Stimulated activated memory B cell treated with anti-CD40 and anti-IgM and Interleukin-4, amounts not matched to agents 10 μg/mL and 1 μg/mL and 100 μg/mL, for 72 hours (primary cell): ENCODE measurements at regions not wholly inside any gene's neighbourhood (a gene's known extent, or its start where the extent isn't known, plus 50 kb on each side); places are given as distances from the start of the nearest gene placed in this dataset.
"Not testable (repeated sequence)": the region's sequence is repeated elsewhere in the genome, so short reads cannot be mapped to it uniquely, and the experiment has no call there.

Experiments
- ATAC-seq: fragments of 150-1000 bp; cut with Tn5 transposase; 2 replicates; pipeline ENCODE4 v1.10.0; 2021
- H3K27ac Mint-ChIP-seq: one replicate; pipeline ENCODE4 v1.8.0; 2022; ENCODE audit warnings: mild to moderate bottlenecking, mixed read lengths
- H3K27me3 Mint-ChIP-seq: one replicate; pipeline ENCODE4 v1.8.0; 2022; ENCODE audit warnings: mixed read lengths
- H3K36me3 Mint-ChIP-seq: one replicate; pipeline ENCODE4 v1.8.0; 2022; ENCODE audit warnings: mixed read lengths
- H3K4me1 Mint-ChIP-seq: one replicate; pipeline ENCODE4 v1.8.0; 2022; ENCODE audit warnings: mixed read lengths
- H3K4me3 Mint-ChIP-seq: one replicate; pipeline ENCODE4 v1.8.0; 2022; ENCODE audit warnings: mild to moderate bottlenecking, moderate library complexity, mixed read lengths
- H3K9me3 Mint-ChIP-seq: one replicate; pipeline ENCODE4 v1.8.0; 2022; ENCODE audit warnings: mixed read lengths

GRCh38 chr7:110454713-110455112, 636.2 kb upstream of the LRRN3 start:
- no peaks in the 10 kb centered on the region for H3K9me3 Mint-ChIP-seq
- no peak overlapping the region for H3K27ac Mint-ChIP-seq
- no peaks in the 10 kb centered on the region for H3K4me1 Mint-ChIP-seq

GRCh38 chr7:110461621-110462020, 629.3 kb upstream of the LRRN3 start:
- Mint-ChIP-seq H3K9me3 (no peaks in the 10 kb centered on the region), H3K27me3 (no peaks in the 10 kb centered on the region), H3K36me3 (no peaks in the 10 kb centered on the region), H3K4me3 (no peak overlapping the region), H3K27ac (no peak overlapping the region), H3K4me1 (no peaks in the 10 kb centered on the region)
- no peak for ATAC-seq

More at GRCh38 chr7:110454713-110455112, 636.2 kb upstream of the LRRN3 start:
- no peak overlapping the region for H3K4me3 Mint-ChIP-seq
- ATAC-seq, result no peak
- no peaks in the 10 kb centered on the region for H3K27me3 Mint-ChIP-seq
- no peaks in the 10 kb centered on the region for H3K36me3 Mint-ChIP-seq

- no peak for ATAC-seq
- no peaks in the 10 kb centered on the region for H3K27me3 Mint-ChIP-seq
- no peak overlapping the region for H3K4me3 Mint-ChIP-seq
- no peak overlapping the region for H3K27ac Mint-ChIP-seq
- no peaks in the 10 kb centered on the region for H3K36me3 Mint-ChIP-seq
- H3K4me1 Mint-ChIP-seq, result no peaks in the 10 kb centered on the region
- H3K9me3 Mint-ChIP-seq, result peaks cover 10% of the 10 kb centered on the region
These were observed 620.5 kb upstream of the LRRN3 start for GRCh38 chr7:110470420-110470819.

GRCh38 chr7:110472419-110472818, 618.5 kb upstream of the LRRN3 start:
- H3K9me3 Mint-ChIP-seq, result peaks cover 10% of the 10 kb centered on the region

GRCh38 chr7:110480964-110481363, 610.0 kb upstream of the LRRN3 start:
- H3K4me1 Mint-ChIP-seq, result no peaks in the 10 kb centered on the region
- peaks cover 20% of the 10 kb centered on the region for H3K9me3 Mint-ChIP-seq
- H3K27me3 Mint-ChIP-seq, result no peaks in the 10 kb centered on the region
- H3K36me3 Mint-ChIP-seq, result no peaks in the 10 kb centered on the region
- no peak overlapping the region for H3K27ac Mint-ChIP-seq
- ATAC-seq, result no peak
- no peak overlapping the region for H3K4me3 Mint-ChIP-seq

More at GRCh38 chr7:110472419-110472818, 618.5 kb upstream of the LRRN3 start:
- H3K4me3 Mint-ChIP-seq, H3K36me3 Mint-ChIP-seq, H3K27ac Mint-ChIP-seq, ATAC-seq, H3K27me3 Mint-ChIP-seq, H3K4me1 Mint-ChIP-seq: not testable (repeated sequence)

- Mint-ChIP-seq H3K36me3 (no peaks in the 10 kb centered on the region), H3K9me3 (peaks cover 20% of the 10 kb centered on the region), H3K27me3 (no peaks in the 10 kb centered on the region), H3K4me3 (no peak overlapping the region), H3K4me1 (no peaks in the 10 kb centered on the region), H3K27ac (no peak overlapping the region)
- no peak for ATAC-seq
These were observed 607.4 kb upstream of the LRRN3 start for GRCh38 chr7:110483553-110483952.

- Mint-ChIP-seq H3K27ac (no peak overlapping the region), H3K36me3 (no peaks in the 10 kb centered on the region), H3K9me3 (peaks cover 15% of the 10 kb centered on the region), H3K4me1 (no peaks in the 10 kb centered on the region), H3K27me3 (no peaks in the 10 kb centered on the region), H3K4me3 (no peak overlapping the region)
- ATAC-seq, result no peak
These were observed 606.6 kb upstream of the LRRN3 start for GRCh38 chr7:110484356-110484755.

GRCh38 chr7:110486549-110486948, 604.4 kb upstream of the LRRN3 start:
- no peaks in the 10 kb centered on the region for H3K27me3 Mint-ChIP-seq
- no peaks in the 10 kb centered on the region for H3K4me1 Mint-ChIP-seq
- no peak overlapping the region for H3K4me3 Mint-ChIP-seq
- H3K9me3 Mint-ChIP-seq, result peaks cover 11% of the 10 kb centered on the region
- no peak overlapping the region for H3K27ac Mint-ChIP-seq
- no peak for ATAC-seq
- no peaks in the 10 kb centered on the region for H3K36me3 Mint-ChIP-seq

GRCh38 chr7:110502888-110503465, 588.0 kb upstream of the LRRN3 start:
- ATAC-seq, result no peak
- H3K4me3 Mint-ChIP-seq, result no peak overlapping the region
- H3K36me3 Mint-ChIP-seq, result no peaks in the 10 kb centered on the region
- H3K27ac Mint-ChIP-seq, result no peak overlapping the region
- H3K4me1 Mint-ChIP-seq, result no peaks in the 10 kb centered on the region
- no peaks in the 10 kb centered on the region for H3K27me3 Mint-ChIP-seq
- H3K9me3 Mint-ChIP-seq, result no peaks in the 10 kb centered on the region

GRCh38 chr7:110507369-110507768, 583.6 kb upstream of the LRRN3 start:
- Mint-ChIP-seq H3K4me3 (no peak overlapping the region), H3K27me3 (no peaks in the 10 kb centered on the region), H3K36me3 (no peaks in the 10 kb centered on the region), H3K9me3 (no peaks in the 10 kb centered on the region), H3K27ac (no peak overlapping the region), H3K4me1 (no peaks in the 10 kb centered on the region)
- no peak for ATAC-seq

GRCh38 chr7:110507832-110508231, 583.1 kb upstream of the LRRN3 start:
- no peaks in the 10 kb centered on the region for H3K27me3 Mint-ChIP-seq
- no peaks in the 10 kb centered on the region for H3K4me1 Mint-ChIP-seq
- H3K4me3 Mint-ChIP-seq, result no peak overlapping the region
- ATAC-seq, result no peak
- no peaks in the 10 kb centered on the region for H3K36me3 Mint-ChIP-seq
- H3K9me3 Mint-ChIP-seq, result no peaks in the 10 kb centered on the region
- H3K27ac Mint-ChIP-seq, result no peak overlapping the region

GRCh38 chr7:110514975-110515551, 575.9 kb upstream of the LRRN3 start:
- not testable (repeated sequence) for H3K4me1 Mint-ChIP-seq, ATAC-seq, H3K9me3 Mint-ChIP-seq, H3K36me3 Mint-ChIP-seq, H3K27me3 Mint-ChIP-seq, H3K27ac Mint-ChIP-seq, H3K4me3 Mint-ChIP-seq

- H3K27me3 Mint-ChIP-seq, result no peaks in the 10 kb centered on the region
- ATAC-seq, result no peak
- no peaks in the 10 kb centered on the region for H3K9me3 Mint-ChIP-seq
- no peak overlapping the region for H3K27ac Mint-ChIP-seq
- H3K4me1 Mint-ChIP-seq, result no peaks in the 10 kb centered on the region
- no peak overlapping the region for H3K4me3 Mint-ChIP-seq
- no peaks in the 10 kb centered on the region for H3K36me3 Mint-ChIP-seq
These were observed 571.1 kb upstream of the LRRN3 start for GRCh38 chr7:110519851-110520250.

- no peaks in the 10 kb centered on the region for H3K36me3 Mint-ChIP-seq
- ATAC-seq, result no peak
- H3K4me1 Mint-ChIP-seq, result no peaks in the 10 kb centered on the region
- no peak overlapping the region for H3K27ac Mint-ChIP-seq
- H3K9me3 Mint-ChIP-seq, result no peaks in the 10 kb centered on the region
- H3K27me3 Mint-ChIP-seq, result no peaks in the 10 kb centered on the region
- H3K4me3 Mint-ChIP-seq, result no peak overlapping the region
These were observed 569.5 kb upstream of the LRRN3 start for GRCh38 chr7:110521357-110521911.

GRCh38 chr7:110522061-110522760, 568.7 kb upstream of the LRRN3 start:
- no peaks in the 10 kb centered on the region for H3K9me3 Mint-ChIP-seq
- H3K27ac Mint-ChIP-seq, result no peak overlapping the region
- H3K4me1 Mint-ChIP-seq, result no peaks in the 10 kb centered on the region
- no peak overlapping the region for H3K4me3 Mint-ChIP-seq
- no peaks in the 10 kb centered on the region for H3K27me3 Mint-ChIP-seq
- ATAC-seq, result no peak
- H3K36me3 Mint-ChIP-seq, result no peaks in the 10 kb centered on the region

- Mint-ChIP-seq H3K27ac (no peak overlapping the region), H3K9me3 (no peaks in the 10 kb centered on the region), H3K4me3 (no peak overlapping the region), H3K36me3 (no peaks in the 10 kb centered on the region), H3K4me1 (no peaks in the 10 kb centered on the region), H3K27me3 (no peaks in the 10 kb centered on the region)
- ATAC-seq, result no peak
These were observed 568.1 kb upstream of the LRRN3 start for GRCh38 chr7:110522761-110523200.
